HG03025 (cell line): ENCODE measurements at regions not wholly inside any gene's neighbourhood (a gene's known extent, or its start where the extent isn't known, plus 50 kb on each side); places are given as distances from the start of the nearest gene placed in this dataset.

Experiments
- ATAC-seq: cut with Tn5 transposase; IDR thresholded peaks from one replicate; pipeline ENCODE4 v1.9.1; 2021; ENCODE audit warnings: mild to moderate bottlenecking, moderate library complexity; ENCODE audit not compliant: unreplicated experiment, low FRiP score

- no peak for ATAC-seq
These were observed 274.9 kb downstream of the HAO1 start for GRCh38 chr20:7665376-7665775.

GRCh38 chr20:7667194-7667593 is 273.1 kb downstream of the HAO1 start:
- no peak for ATAC-seq

- no peak for ATAC-seq
These were observed 267.7 kb downstream of the HAO1 start for GRCh38 chr20:7672571-7672970.

- ATAC-seq, result no peak
These were observed 266.4 kb downstream of the HAO1 start for GRCh38 chr20:7673841-7674240.

- ATAC-seq, result no peak
These were observed 257.3 kb downstream of the HAO1 start for GRCh38 chr20:7682916-7683315.

GRCh38 chr20:7687065-7687464 is 253.2 kb downstream of the HAO1 start:
- no peak for ATAC-seq

- ATAC-seq, result no peak
These were observed 251.1 kb downstream of the HAO1 start for GRCh38 chr20:7689151-7689550.

- no peak for ATAC-seq
These were observed 248.5 kb downstream of the HAO1 start for GRCh38 chr20:7691647-7692269.

GRCh38 chr20:7692478-7692877 is 247.8 kb downstream of the HAO1 start:
- no peak for ATAC-seq

GRCh38 chr20:7693761-7694160 is 246.5 kb downstream of the HAO1 start:
- ATAC-seq, result no peak

- no peak for ATAC-seq
These were observed 245.2 kb downstream of the HAO1 start for GRCh38 chr20:7695051-7695495.

GRCh38 chr20:7695635-7696034 is 244.6 kb downstream of the HAO1 start:
- no peak for ATAC-seq

- no peak for ATAC-seq
These were observed 243.9 kb downstream of the HAO1 start for GRCh38 chr20:7696311-7696710.

- no peak for ATAC-seq
These were observed 238.1 kb downstream of the HAO1 start for GRCh38 chr20:7702141-7702540.

GRCh38 chr20:7703551-7703961 is 236.7 kb downstream of the HAO1 start:
- ATAC-seq, result no peak

- ATAC-seq, result no peak
These were observed 236.3 kb downstream of the HAO1 start for GRCh38 chr20:7703996-7704395.

GRCh38 chr20:7708112-7708511 is 232.1 kb downstream of the HAO1 start:
- ATAC-seq, result no peak

GRCh38 chr20:7708782-7709181 is 231.5 kb downstream of the HAO1 start:
- no peak for ATAC-seq

- ATAC-seq, result no peak
These were observed 229.8 kb downstream of the HAO1 start for GRCh38 chr20:7710440-7710839.

- no peak for ATAC-seq
These were observed 227.6 kb downstream of the HAO1 start for GRCh38 chr20:7712661-7713060.

- no peak for ATAC-seq
These were observed 225.7 kb downstream of the HAO1 start for GRCh38 chr20:7714549-7714948.

- no peak for ATAC-seq
These were observed 223.8 kb downstream of the HAO1 start for GRCh38 chr20:7716286-7716972.
